Muscle layer of colon (tissue), 2 donors: ENCODE measurements at regions not wholly inside any gene's neighbourhood (a gene's known extent, or its start where the extent isn't known, plus 50 kb on each side); places are given as distances from the start of the nearest gene placed in this dataset.

ENCODE experiments used
- H3K27ac ChIP-seq: one replicate; pipeline ENCODE4 v1.7.0; 2013; ENCODE audit warnings: low read depth, mild to moderate bottlenecking, low read length, moderate library complexity
- H3K27me3 ChIP-seq, 2 donors: one replicate each; pipeline ENCODE4 v1.7.0; 2013; ENCODE audit warnings: low read length in 2 of 2, mild to moderate bottlenecking in 2 of 2; ENCODE audit not compliant: insufficient read depth in 2 of 2, control insufficient read depth in 1 of 2
- H3K36me3 ChIP-seq: one replicate; pipeline ENCODE4 v1.7.0; 2013; ENCODE audit warnings: mild to moderate bottlenecking, low read length; ENCODE audit not compliant: insufficient read depth
- H3K4me1 ChIP-seq: one replicate; pipeline ENCODE4 v1.7.0; 2013; ENCODE audit warnings: mild to moderate bottlenecking, low read length; ENCODE audit not compliant: insufficient read depth
- H3K4me3 ChIP-seq, 2 donors: one replicate each; pipeline ENCODE4 v1.7.0; 2013; ENCODE audit warnings: low read length in 2 of 2, low read depth in 1 of 2, mild to moderate bottlenecking in 1 of 2, moderate library complexity in 1 of 2
- H3K9ac ChIP-seq: one replicate; pipeline ENCODE4 v1.7.0; 2013; ENCODE audit warnings: low read length
- H3K9me3 ChIP-seq: one replicate; pipeline ENCODE4 v1.7.0; 2013; ENCODE audit warnings: mild to moderate bottlenecking, low read length
- donor health status: abdominal sarcoma.
- donor health status: Adenocarcinoma of cecum.

DNA sequence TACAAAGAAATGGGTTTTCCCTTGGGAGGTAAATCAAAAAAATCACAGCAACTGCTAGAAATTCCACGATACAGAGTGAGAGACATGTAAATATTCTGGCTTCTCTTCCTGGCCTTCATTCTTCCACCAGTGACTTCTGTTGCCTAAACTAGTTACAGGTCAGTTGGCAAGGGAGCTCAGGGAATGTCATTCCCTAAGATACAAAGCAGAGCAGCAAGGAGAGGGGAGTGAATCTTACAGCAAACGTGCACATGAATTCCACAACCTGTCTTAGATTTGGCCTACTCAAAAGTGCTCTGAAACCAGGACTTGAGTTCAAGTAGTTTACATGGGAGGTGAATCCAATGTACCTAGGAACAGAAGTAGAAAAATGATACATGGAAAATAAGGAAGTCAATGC is 445.3 kb upstream of the LRRC7 start:
- Histone ChIP-seq H3K27ac (no peak overlapping the region), H3K4me1 (peaks cover 16% of the 10 kb centered on the region), H3K36me3 (no peaks in the 10 kb centered on the region), H3K9ac (no peak overlapping the region), H3K9me3 (no peaks in the 10 kb centered on the region), H3K27me3 (no peaks in the 10 kb centered on the region), H3K4me3 (no peak overlapping the region)

DNA sequence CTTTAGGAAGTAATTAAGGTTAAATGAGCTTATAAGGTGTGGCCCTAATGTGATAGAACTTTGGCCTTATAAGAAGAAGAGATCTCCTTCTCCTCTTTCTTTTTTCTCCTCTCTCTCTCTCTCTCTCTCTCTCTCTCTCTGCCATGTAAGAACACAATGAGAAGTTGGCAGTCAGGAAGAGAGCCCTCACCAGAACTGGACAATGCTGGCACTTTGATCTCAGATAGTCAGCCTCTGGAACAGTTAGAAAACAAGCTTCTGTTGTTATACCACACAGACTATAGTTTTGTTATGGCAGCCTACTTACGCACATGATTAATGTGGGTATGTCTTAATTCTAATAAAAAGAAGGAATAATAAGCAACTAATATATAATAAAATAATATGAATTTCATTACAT is 444.2 kb upstream of the LRRC7 start:
- Histone ChIP-seq H3K4me3 (no peak overlapping the region), H3K4me1 (peaks cover 16% of the 10 kb centered on the region), H3K27ac (no peak overlapping the region), H3K9me3 (no peaks in the 10 kb centered on the region), H3K9ac (no peak overlapping the region), H3K27me3 (no peaks in the 10 kb centered on the region), H3K36me3 (no peaks in the 10 kb centered on the region)

DNA sequence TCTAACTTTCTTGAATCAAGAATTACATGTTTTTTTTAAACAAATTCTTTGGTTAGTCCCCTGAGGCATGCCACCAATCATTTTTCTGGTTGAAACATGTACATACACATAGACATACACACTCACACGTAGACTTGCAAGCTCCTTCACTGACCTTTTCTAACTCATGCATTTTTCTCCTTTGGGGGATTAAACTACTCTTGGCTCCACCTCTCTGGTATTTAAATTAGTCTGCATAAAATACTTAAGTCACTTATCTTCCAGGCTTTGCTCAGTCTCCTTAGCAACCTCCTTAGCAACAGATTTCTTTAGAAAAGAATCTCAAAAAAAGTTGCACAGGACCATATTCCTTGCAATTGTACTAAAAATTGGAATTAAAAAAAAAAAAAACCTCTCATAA is 440.9 kb upstream of the LRRC7 start:
- peaks cover 13% of the 10 kb centered on the region for H3K4me1 ChIP-seq
- H3K27ac ChIP-seq = no peak overlapping the region
- H3K9me3 ChIP-seq = no peaks in the 10 kb centered on the region
- H3K27me3 ChIP-seq = no peaks in the 10 kb centered on the region
- H3K9ac ChIP-seq = no peak overlapping the region
- H3K36me3 ChIP-seq = no peaks in the 10 kb centered on the region
- no peak overlapping the region for H3K4me3 ChIP-seq

GRCh38 chr1:69128204-69128603 is 439.5 kb upstream of the LRRC7 start:
- Histone ChIP-seq H3K36me3 (no peaks in the 10 kb centered on the region), H3K9me3 (no peaks in the 10 kb centered on the region), H3K27ac (no peak overlapping the region), H3K9ac (no peak overlapping the region), H3K27me3 (no peaks in the 10 kb centered on the region), H3K4me3 (no peak overlapping the region), H3K4me1 (no peaks in the 10 kb centered on the region)

- H3K4me3 ChIP-seq = no peak overlapping the region
- H3K27me3 ChIP-seq = no peaks in the 10 kb centered on the region
- H3K4me1 ChIP-seq = no peaks in the 10 kb centered on the region
- H3K9ac ChIP-seq = no peak overlapping the region
- H3K9me3 ChIP-seq = no peaks in the 10 kb centered on the region
- no peaks in the 10 kb centered on the region for H3K36me3 ChIP-seq
- no peak overlapping the region for H3K27ac ChIP-seq
Observed at GRCh38 chr1:69129538-69129937, 438.2 kb upstream of the LRRC7 start.

GRCh38 chr1:69138172-69138571 is 429.6 kb upstream of the LRRC7 start:
- no peaks in the 10 kb centered on the region for H3K4me1 ChIP-seq
- no peaks in the 10 kb centered on the region for H3K36me3 ChIP-seq
- no peak overlapping the region for H3K9ac ChIP-seq
- H3K9me3 ChIP-seq = no peaks in the 10 kb centered on the region
- H3K4me3 ChIP-seq = no peak overlapping the region
- no peak overlapping the region for H3K27ac ChIP-seq
- H3K27me3 ChIP-seq = no peaks in the 10 kb centered on the region

DNA sequence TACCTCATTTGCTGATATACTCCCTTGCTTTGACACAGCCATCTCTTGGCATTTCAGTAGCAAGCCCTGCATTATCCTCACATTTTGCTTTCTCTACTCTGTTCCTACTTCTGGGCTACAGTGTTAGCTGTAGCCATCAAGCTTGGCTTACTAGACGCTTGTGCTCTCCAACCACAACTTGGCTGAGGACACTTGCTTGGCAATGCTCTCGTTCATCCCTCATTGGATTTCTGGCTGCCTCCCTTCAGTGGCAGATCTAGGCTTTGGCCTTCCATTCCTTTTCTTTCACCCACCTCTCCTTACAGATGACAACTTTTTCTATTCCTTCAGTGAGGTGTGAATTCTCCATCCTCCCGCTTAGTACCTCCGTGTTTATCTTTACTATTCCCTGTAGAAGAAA is 428.7 kb upstream of the LRRC7 start:
- no peak overlapping the region for H3K27ac ChIP-seq
- no peak overlapping the region for H3K4me3 ChIP-seq
- no peaks in the 10 kb centered on the region for H3K9me3 ChIP-seq
- H3K9ac ChIP-seq = no peak overlapping the region
- H3K27me3 ChIP-seq = no peaks in the 10 kb centered on the region
- H3K36me3 ChIP-seq = no peaks in the 10 kb centered on the region
- no peaks in the 10 kb centered on the region for H3K4me1 ChIP-seq

- Histone ChIP-seq H3K27ac (no peak overlapping the region), H3K9ac (no peak overlapping the region), H3K9me3 (no peaks in the 10 kb centered on the region), H3K4me3 (no peak overlapping the region), H3K27me3 (no peaks in the 10 kb centered on the region), H3K4me1 (no peaks in the 10 kb centered on the region), H3K36me3 (no peaks in the 10 kb centered on the region)
Observed at GRCh38 chr1:69146303-69146702, 421.4 kb upstream of the LRRC7 start.

DNA sequence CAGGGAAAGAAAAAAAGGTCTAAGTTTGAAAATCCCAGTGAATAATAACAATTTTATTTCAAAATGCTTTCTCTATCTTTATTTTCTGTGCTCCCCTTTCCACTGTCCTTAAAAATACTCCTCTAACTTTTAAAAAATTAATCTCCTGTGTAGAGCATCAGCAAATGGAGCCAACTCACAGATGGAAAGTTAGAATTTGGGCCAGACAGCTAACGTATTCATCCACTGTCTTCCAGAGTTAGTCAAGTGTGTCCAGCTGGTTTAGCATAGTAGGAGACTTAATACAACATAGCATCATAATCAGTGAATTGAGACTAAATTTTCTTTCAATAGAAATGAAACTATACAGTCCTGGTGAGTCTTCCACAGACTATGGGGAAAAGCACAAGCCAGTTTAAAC is 419.0 kb upstream of the LRRC7 start:
- Histone ChIP-seq H3K27me3 (no peaks in the 10 kb centered on the region), H3K4me3 (no peak overlapping the region), H3K4me1 (no peaks in the 10 kb centered on the region), H3K27ac (no peak overlapping the region), H3K36me3 (no peaks in the 10 kb centered on the region), H3K9me3 (no peaks in the 10 kb centered on the region), H3K9ac (no peak overlapping the region)

DNA sequence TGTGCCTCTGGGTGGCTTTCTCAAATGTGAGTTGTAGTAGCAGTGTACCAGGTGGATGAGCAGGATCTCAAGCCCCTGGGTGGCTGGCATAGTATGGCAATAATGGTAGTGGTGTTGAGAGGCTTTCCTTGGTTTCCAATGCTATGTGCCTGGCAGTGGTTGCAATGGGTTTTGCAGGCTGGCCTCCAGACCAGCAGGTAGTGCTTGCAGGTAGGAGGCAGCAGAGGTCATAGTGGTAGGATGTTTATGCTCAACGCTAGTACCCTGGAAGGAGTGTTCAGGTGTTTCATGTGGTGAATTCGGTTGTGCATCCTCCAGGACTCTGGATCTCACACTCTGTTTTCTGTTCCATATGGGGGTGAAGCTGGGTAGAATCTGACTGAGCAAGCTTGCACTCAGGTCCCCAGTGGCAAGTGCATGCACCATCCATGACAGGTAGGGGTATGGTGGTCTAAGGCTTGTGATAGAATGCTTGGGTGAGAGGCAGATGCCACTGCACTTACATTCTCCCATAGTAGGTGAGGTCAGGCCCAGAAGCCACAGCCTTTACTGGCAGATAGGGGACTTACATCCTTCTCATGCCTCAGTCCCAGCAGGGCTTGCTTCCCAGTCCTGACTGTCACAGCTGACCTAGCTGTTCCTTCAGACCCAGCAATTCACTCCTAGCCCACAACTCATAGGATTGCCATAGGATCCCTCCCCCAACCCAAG is 410.5 kb upstream of the LRRC7 start:
- H3K9ac ChIP-seq = no peak overlapping the region
- no peak overlapping the region for H3K4me3 ChIP-seq
- H3K9me3 ChIP-seq = no peaks in the 10 kb centered on the region
- H3K36me3 ChIP-seq = no peaks in the 10 kb centered on the region
- no peak overlapping the region for H3K27ac ChIP-seq
- H3K4me1 ChIP-seq = no peaks in the 10 kb centered on the region
- H3K27me3 ChIP-seq = no peaks in the 10 kb centered on the region

DNA sequence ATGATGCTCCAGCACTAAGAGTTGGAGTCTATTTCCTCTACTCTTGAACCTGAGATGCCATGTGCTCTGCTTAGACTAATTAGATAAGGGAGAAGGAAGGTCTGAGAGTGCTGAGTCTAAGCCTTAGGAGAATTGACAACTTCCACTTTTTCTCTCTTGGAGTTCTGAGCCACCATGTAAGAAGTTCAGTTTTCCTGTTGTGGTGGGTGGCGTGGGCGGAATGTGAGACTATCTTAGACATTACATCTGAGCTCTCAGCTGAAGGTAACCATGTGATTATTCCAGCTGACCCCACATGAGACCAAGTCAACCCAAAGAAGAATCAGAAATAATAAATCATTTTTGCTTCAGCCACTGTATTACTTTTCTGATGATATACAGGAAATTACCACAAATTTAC is 404.5 kb upstream of the LRRC7 start:
- Histone ChIP-seq H3K36me3 (no peaks in the 10 kb centered on the region), H3K4me3 (no peak overlapping the region), H3K4me1 (no peaks in the 10 kb centered on the region), H3K9me3 (no peaks in the 10 kb centered on the region), H3K27me3 (no peaks in the 10 kb centered on the region), H3K9ac (no peak overlapping the region), H3K27ac (no peak overlapping the region)

DNA sequence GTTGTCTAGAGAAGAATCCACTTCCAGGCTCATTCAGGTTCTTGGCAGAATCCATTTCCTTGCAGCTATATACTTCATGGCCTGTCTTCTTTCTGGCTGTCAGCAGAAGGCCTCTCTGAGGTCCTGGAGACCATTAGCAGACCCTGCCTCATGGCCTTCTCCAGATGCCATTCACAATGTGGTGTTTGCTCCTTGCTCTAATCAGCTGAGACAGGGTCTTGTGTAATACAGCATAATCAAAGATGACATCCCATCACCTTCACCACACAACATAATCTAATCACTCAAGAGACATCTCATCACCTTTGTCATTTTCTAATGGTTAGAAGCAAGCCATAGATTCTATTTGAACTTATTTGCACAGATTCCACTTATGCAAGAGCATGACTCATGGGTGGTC is 403.9 kb upstream of the LRRC7 start:
- Histone ChIP-seq H3K27me3 (no peaks in the 10 kb centered on the region), H3K4me3 (no peak overlapping the region), H3K27ac (no peak overlapping the region), H3K9me3 (no peaks in the 10 kb centered on the region), H3K36me3 (no peaks in the 10 kb centered on the region), H3K4me1 (no peaks in the 10 kb centered on the region), H3K9ac (no peak overlapping the region)
